GM12865 (cell line): ENCODE measurements at regions not wholly inside any gene's neighbourhood (a gene's known extent, or its start where the extent isn't known, plus 50 kb on each side); places are given as distances from the start of the nearest gene placed in this dataset.

ENCODE experiments used
- DNase-seq: peaks from one replicate; pipeline ENCODE4 v3.0.0; 2010; ENCODE audit warnings: low read depth
- H3K4me3 ChIP-seq: 2 replicates; pipeline ENCODE4 v1.5.1; 2011; ENCODE audit warnings: mild to moderate bottlenecking, low read depth, low read length, control low read depth
- TF ChIP-seq, protein P1 (sequence below): IDR thresholded peaks from 2 replicates; pipeline ENCODE4 v1.5.1; 2011; ENCODE audit warnings: low read length, control low read depth, low read depth, inconsistent platforms; ENCODE audit not compliant: insufficient read depth; ENCODE audit errors: missing control alignments

DNA sequence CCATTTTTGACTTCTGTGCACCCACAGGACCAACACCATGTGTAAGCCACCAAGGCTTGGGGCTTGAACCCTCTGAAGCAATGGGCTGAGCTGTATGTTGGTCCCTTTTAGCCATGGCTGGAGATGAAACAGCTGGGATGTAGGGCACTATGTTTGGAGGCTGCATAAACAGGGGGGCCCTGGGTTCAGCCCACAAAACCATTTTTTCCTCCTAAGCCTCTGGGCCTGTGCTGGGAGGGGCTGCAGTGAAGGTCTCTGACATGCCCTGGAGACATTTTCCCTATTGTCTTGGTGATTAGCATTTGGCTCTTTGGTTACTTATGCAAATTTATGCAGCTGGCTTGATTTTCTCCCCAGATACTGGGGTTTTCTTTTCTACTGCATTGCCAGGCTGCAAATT is 144.9 kb downstream of the ZNF326 start:
- H3K4me3 ChIP-seq: no peak overlapping the region
- TF ChIP-seq, protein P1, sequence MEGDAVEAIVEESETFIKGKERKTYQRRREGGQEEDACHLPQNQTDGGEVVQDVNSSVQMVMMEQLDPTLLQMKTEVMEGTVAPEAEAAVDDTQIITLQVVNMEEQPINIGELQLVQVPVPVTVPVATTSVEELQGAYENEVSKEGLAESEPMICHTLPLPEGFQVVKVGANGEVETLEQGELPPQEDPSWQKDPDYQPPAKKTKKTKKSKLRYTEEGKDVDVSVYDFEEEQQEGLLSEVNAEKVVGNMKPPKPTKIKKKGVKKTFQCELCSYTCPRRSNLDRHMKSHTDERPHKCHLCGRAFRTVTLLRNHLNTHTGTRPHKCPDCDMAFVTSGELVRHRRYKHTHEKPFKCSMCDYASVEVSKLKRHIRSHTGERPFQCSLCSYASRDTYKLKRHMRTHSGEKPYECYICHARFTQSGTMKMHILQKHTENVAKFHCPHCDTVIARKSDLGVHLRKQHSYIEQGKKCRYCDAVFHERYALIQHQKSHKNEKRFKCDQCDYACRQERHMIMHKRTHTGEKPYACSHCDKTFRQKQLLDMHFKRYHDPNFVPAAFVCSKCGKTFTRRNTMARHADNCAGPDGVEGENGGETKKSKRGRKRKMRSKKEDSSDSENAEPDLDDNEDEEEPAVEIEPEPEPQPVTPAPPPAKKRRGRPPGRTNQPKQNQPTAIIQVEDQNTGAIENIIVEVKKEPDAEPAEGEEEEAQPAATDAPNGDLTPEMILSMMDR: no peak
- no peak for DNase-seq

DNA sequence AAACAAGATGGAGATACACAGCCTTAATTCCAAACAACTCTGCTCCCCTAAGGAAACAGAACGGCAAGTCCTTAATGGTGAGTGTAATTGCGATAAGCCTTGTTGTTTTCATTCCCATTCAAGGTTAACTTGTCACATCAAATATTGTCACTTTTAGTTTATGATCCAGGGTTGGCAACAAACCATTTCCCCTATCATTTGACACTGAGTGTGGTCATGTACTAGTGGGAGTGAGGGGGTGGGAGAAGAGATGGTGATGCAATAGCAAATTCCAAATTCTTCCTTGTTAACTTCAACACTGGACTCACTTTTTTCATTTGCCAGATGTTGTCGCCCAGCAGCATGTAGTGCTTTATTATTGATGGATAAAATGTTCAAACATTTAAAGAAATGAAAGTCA is 140.4 kb downstream of the ZNF326 start:
- TF ChIP-seq, protein P1: no peak
- DNase-seq: no peak

DNA sequence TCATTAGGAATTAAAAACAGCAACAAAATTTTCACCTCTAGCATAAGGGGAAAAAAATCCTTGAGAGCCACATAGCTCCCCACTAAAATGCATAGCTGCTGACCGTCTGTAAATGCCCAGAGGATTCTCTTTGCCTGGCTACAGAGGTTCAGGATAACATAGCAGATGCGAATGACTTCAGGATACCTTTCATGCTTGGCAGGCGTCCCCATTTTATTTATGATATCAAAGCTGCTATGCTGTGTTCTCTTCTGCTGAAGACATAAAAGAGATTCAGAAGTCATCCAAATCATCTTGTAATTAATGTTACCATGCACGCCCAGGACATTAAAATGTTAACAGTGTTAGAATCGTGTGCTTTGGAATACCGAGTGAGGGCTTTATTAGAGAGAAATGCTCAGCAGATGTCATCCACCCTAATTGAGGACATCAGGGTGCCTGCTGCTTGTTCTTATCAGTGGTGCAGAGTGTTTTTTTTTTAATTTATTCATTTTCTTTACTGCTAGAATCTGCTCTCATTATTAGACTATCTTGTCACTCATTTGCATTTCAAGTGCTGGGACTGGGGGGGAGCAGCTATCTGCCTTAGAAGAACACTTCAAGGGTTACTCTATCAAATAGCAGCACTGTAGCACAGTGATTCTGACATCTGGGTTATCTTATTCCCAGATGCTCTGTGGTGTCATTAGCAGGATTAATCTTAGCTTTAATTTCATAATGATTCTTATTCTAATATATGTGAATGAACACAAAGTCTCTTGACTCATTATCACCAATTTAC is 139.5 kb downstream of the ZNF326 start:
- no peak overlapping the region for H3K4me3 ChIP-seq
- DNase-seq: no peak
- TF ChIP-seq, protein P1: no peak

More for the DNA sequence above, 140.4 kb downstream of the ZNF326 start:
- no peak overlapping the region for H3K4me3 ChIP-seq

DNA sequence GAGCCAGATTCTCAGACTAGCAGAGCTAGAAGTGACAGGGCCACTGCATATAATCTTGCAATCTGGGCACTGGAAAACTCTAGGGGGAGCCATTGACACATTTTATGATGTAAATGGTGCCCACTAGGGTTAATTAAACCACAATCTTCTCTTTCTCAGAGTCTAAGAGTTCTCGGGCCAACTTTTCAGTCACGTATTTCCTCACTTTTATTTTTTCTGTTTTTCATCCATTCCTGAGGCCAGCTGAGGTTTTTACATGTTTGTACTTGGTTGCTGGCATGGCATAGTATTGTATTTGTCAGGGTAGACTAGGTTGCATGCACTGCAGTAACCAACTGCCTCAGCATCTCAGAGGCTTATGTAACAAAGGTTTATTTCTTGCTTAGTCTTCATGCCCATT is 138.2 kb downstream of the ZNF326 start:
- TF ChIP-seq, protein P1: peak; percentile 9
- peak; percentile 31 for DNase-seq
- H3K4me3 ChIP-seq: no peak overlapping the region

DNA sequence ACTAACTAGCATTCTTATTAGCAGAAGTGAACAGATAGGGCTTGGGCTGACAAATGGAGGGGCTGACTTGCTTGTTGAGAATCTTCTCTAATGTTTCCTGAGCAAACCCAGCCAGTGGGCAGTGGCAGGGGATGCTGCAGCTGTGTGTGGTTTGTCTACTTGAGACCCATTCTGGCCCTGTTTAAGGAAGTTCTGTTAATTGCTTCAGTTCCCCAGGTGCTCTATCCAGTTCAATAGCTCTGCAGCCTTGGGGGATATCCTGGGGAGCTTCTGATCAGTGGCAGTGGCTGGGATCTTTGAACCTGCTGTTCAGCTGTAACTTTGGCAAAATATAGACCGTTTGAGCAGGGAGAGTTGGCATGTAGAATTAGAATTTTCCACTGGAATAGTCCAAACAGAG is 137.4 kb downstream of the ZNF326 start:
- no peak overlapping the region for H3K4me3 ChIP-seq
- TF ChIP-seq, protein P1: no peak
- DNase-seq: no peak

DNA sequence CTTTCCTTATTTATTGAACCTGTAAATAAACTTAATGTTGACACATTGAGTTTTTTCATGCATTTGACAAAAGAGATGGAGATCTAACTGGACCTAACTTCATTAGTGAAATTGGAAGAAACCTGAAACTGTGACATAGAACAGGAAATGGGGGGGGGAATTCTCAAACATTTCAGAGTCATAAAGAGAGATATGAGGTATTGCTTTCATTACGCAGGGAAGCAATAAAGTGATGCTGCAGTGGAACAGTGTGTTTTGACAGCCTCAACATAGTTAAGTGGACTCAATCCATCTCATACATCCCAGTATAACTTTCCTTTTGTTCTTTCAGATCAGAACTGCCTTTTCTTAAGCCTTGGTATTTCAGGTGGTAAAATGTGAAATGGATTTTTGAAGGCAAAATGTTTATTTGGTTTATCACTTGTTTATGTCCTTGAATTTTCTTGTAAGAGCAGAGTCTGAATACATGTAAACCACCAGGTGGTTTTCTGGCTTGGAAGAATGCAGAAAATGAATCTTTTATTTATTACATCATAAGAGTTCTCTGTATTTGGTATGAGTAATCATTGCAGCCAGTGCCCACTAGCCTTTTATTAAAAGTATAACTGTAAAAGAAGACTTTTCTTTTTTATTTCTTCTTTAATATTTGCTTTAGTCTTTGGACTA is 132.5 kb downstream of the ZNF326 start:
- peak; percentile 20 for DNase-seq
- TF ChIP-seq, protein P1: no peak
- H3K4me3 ChIP-seq: no peak overlapping the region

DNA sequence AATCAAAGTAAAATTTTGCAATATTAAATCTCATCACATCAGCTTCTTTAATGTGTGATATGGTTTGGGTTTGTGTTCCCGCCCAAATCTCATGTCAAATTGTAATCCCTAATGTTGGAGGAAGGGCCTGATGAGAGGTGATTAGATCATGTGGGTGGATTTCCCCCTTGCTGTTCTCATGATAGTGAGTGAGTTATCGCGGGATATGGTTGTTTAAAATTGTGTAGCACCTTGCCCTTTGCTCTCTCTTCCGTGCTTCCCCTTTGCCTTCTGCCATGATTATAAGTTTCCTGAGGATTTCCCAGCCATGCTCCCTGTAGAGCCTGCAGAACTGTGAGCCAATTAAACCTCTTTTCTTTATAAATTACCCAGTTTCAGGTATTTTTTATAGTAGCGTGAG is 131.9 kb downstream of the ZNF326 start:
- no peak for DNase-seq
- TF ChIP-seq, protein P1: no peak
- H3K4me3 ChIP-seq: no peak overlapping the region
